GM23338 (cell line): ENCODE measurements at regions not wholly inside any gene's neighbourhood (a gene's known extent, or its start where the extent isn't known, plus 50 kb on each side); places are given as distances from the start of the nearest gene placed in this dataset.

Experiments
- ATAC-seq: fragments of 200-7000 bp; cut with Tn5 transposase; 3 replicates; pipeline ENCODE4 v1.9.1; 2020
- DNase-seq: peaks from one replicate; pipeline ENCODE4 v3.0.0-alpha.2; 2015; ENCODE audit warnings: low spot score
- H2AFZ ChIP-seq: fragments of 200-600 bp; sonication (generic); 2 replicates; pipeline ENCODE4 v1.8.0; 2016; ENCODE audit warnings: antibody characterized with exemption, mild to moderate bottlenecking, moderate library complexity
- H3F3A ChIP-seq: fragments of 200-600 bp; sonication (generic); replicated peaks from 2 replicates; pipeline ENCODE4 v1.8.0; 2017; ENCODE audit warnings: antibody characterized with exemption, mixed run types, low read depth
- H3K27ac ChIP-seq: fragments of 200-600 bp; sonication (generic); 2 replicates; pipeline ENCODE4 v1.6.1; 2016; ENCODE audit warnings: low read depth
- H3K27me3 ChIP-seq: fragments of 200-600 bp; sonication (generic); 2 replicates; pipeline ENCODE4 v1.8.0; 2016; ENCODE audit warnings: mild to moderate bottlenecking, mixed run types, moderate library complexity; ENCODE audit not compliant: insufficient read depth
- H3K36me3 ChIP-seq: fragments of 200-600 bp; sonication (generic); 2 replicates; pipeline ENCODE4 v1.8.0; 2016; ENCODE audit warnings: mild to moderate bottlenecking; ENCODE audit not compliant: insufficient read depth
- H3K4me1 ChIP-seq: fragments of 200-600 bp; sonication (generic); 2 replicates; pipeline ENCODE4 v1.8.0; 2016; ENCODE audit warnings: mild to moderate bottlenecking, moderate library complexity; ENCODE audit not compliant: insufficient read depth
- H3K4me2 ChIP-seq: fragments of 200-600 bp; sonication (generic); 2 replicates; pipeline ENCODE4 v1.7.1; 2017; ENCODE audit warnings: mixed run types
- H3K4me3 ChIP-seq: fragments of 200-600 bp; sonication (generic); 2 replicates; pipeline ENCODE4 v1.6.1; 2016; ENCODE audit warnings: mixed run types
- H3K79me2 ChIP-seq: fragments of 200-600 bp; sonication (generic); replicated peaks from 2 replicates; pipeline ENCODE4 v1.8.0; 2017; ENCODE audit warnings: mild to moderate bottlenecking; ENCODE audit not compliant: insufficient read depth
- H3K9me2 ChIP-seq: fragments of 200-600 bp; sonication (generic); 2 replicates; pipeline ENCODE4 v1.8.0; 2017; ENCODE audit not compliant: insufficient read depth
- H4K20me1 ChIP-seq: fragments of 200-600 bp; sonication (generic); replicated peaks from 2 replicates; pipeline ENCODE4 v1.8.0; 2017; ENCODE audit warnings: mild to moderate bottlenecking; ENCODE audit not compliant: insufficient read depth
- H3K27ac Mint-ChIP-seq: 2 replicates; pipeline ENCODE4 v1.8.0; 2020; ENCODE audit warnings: inconsistent platforms, mild to moderate bottlenecking, moderate library complexity, mixed read lengths
- H3K27me3 Mint-ChIP-seq: 3 replicates; pipeline ENCODE4 v1.8.0; 2022; ENCODE audit warnings: low read depth, mild to moderate bottlenecking, moderate library complexity, mixed read lengths, inconsistent platforms; ENCODE audit not compliant: insufficient read depth, poor library complexity
- H3K36me3 Mint-ChIP-seq: 3 replicates; pipeline ENCODE4 v1.8.0; 2021; ENCODE audit warnings: low read depth, mild to moderate bottlenecking, inconsistent platforms, moderate library complexity, mixed read lengths
- H3K4me1 Mint-ChIP-seq: 3 replicates; pipeline ENCODE4 v1.8.0; 2020; ENCODE audit warnings: mild to moderate bottlenecking, inconsistent platforms, mixed read lengths
- H3K4me3 Mint-ChIP-seq: 3 replicates; pipeline ENCODE4 v1.8.0; 2021; ENCODE audit warnings: moderate library complexity, mild to moderate bottlenecking, inconsistent platforms, mixed read lengths
- H3K9me3 Mint-ChIP-seq: 3 replicates; pipeline ENCODE4 v1.8.0; 2020; ENCODE audit warnings: moderate library complexity, mild to moderate bottlenecking, inconsistent platforms, mixed read lengths
- CTCF ChIP-seq, 2 experiments: fragments of 200-600 bp in 1 of 2; sonication (generic) in 1 of 2; conservative IDR thresholded peaks; 2 replicates each; pipeline versions ENCODE4 v1.5.1 to v1.6.1; 2016 to 2017; ENCODE audit warnings: antibody characterized with exemption in 2 of 2, low read depth in 2 of 2, mild to moderate bottlenecking in 2 of 2, moderate library complexity in 1 of 2
- EZH2phosphoT487 ChIP-seq: fragments of 200-600 bp; sonication (generic); IDR thresholded peaks from one replicate; pipeline ENCODE4 v1.8.1; 2018; ENCODE audit warnings: antibody characterized with exemption; ENCODE audit not compliant: unreplicated experiment
- STAT1 ChIP-seq: IDR thresholded peaks from one replicate; pipeline ENCODE4 v1.6.1; 2016; ENCODE audit warnings: antibody characterized with exemption; ENCODE audit not compliant: unreplicated experiment
- ZNF331 ChIP-seq: fragments of 250-450 bp; sonication (Bioruptor Pico); IDR thresholded peaks from 2 replicates; pipeline ENCODE4 v1.5.0; 2020; ENCODE audit warnings: low read depth, mild to moderate bottlenecking, moderate library complexity
- TF ChIP-seq, protein P1 (sequence below): IDR thresholded peaks from one replicate; pipeline ENCODE4 v1.6.1; 2018; ENCODE audit warnings: antibody characterized with exemption; ENCODE audit not compliant: unreplicated experiment
- TF ChIP-seq, protein P2 (sequence below): fragments of 250-450 bp; sonication (Bioruptor Pico); IDR thresholded peaks from 2 replicates; pipeline ENCODE4 v1.5.0; 2020; ENCODE audit warnings: mild to moderate bottlenecking, moderate library complexity

- Histone ChIP-seq H3K79me2 (no peaks in the 10 kb centered on the region), H3K9me2 (no peaks in the 10 kb centered on the region), H3K27me3 (no peaks in the 10 kb centered on the region), H3K4me2 (no peak overlapping the region), H3K4me3 (no peak overlapping the region), H2AFZ (no peak overlapping the region), H3K4me1 (peaks cover 11% of the 10 kb centered on the region), H4K20me1 (no peaks in the 10 kb centered on the region), H3K27ac (no peak overlapping the region), H3K36me3 (no peaks in the 10 kb centered on the region), H3F3A (no peaks in the 10 kb centered on the region)
- peaks cover 5% of the 10 kb centered on the region for H3K27me3 Mint-ChIP-seq
- TF ChIP-seq, protein P1, sequence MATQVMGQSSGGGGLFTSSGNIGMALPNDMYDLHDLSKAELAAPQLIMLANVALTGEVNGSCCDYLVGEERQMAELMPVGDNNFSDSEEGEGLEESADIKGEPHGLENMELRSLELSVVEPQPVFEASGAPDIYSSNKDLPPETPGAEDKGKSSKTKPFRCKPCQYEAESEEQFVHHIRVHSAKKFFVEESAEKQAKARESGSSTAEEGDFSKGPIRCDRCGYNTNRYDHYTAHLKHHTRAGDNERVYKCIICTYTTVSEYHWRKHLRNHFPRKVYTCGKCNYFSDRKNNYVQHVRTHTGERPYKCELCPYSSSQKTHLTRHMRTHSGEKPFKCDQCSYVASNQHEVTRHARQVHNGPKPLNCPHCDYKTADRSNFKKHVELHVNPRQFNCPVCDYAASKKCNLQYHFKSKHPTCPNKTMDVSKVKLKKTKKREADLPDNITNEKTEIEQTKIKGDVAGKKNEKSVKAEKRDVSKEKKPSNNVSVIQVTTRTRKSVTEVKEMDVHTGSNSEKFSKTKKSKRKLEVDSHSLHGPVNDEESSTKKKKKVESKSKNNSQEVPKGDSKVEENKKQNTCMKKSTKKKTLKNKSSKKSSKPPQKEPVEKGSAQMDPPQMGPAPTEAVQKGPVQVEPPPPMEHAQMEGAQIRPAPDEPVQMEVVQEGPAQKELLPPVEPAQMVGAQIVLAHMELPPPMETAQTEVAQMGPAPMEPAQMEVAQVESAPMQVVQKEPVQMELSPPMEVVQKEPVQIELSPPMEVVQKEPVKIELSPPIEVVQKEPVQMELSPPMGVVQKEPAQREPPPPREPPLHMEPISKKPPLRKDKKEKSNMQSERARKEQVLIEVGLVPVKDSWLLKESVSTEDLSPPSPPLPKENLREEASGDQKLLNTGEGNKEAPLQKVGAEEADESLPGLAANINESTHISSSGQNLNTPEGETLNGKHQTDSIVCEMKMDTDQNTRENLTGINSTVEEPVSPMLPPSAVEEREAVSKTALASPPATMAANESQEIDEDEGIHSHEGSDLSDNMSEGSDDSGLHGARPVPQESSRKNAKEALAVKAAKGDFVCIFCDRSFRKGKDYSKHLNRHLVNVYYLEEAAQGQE, result no peak
- H3K27ac Mint-ChIP-seq, result no peak overlapping the region
- H3K4me3 Mint-ChIP-seq, result no peak overlapping the region
- DNase-seq (no peak), ATAC-seq (no peak)
- H3K4me1 Mint-ChIP-seq, result peaks cover 11% of the 10 kb centered on the region
- no peaks in the 10 kb centered on the region for H3K36me3 Mint-ChIP-seq
- H3K9me3 Mint-ChIP-seq, result no peaks in the 10 kb centered on the region
Measured at GRCh38 chr2:216312441-216312840, 59.8 kb downstream of the MARCHF4 start.

GRCh38 chr2:216308576-216308975, 63.7 kb downstream of the MARCHF4 start:
- H3K9me3 Mint-ChIP-seq, result no peaks in the 10 kb centered on the region
- H3K4me2 ChIP-seq, result no peak overlapping the region
- no peak overlapping the region for H3K4me3 Mint-ChIP-seq
- no peak overlapping the region for H3K4me3 ChIP-seq
- no peak overlapping the region for H3K27ac ChIP-seq
- peaks cover 9% of the 10 kb centered on the region for H3K4me1 Mint-ChIP-seq
- DNase-seq, result no peak
- no peaks in the 10 kb centered on the region for H4K20me1 ChIP-seq
- H3K4me1 ChIP-seq, result peaks cover 9% of the 10 kb centered on the region
- no peaks in the 10 kb centered on the region for H3K27me3 ChIP-seq
- H3F3A ChIP-seq, result no peaks in the 10 kb centered on the region
- no peaks in the 10 kb centered on the region for H3K79me2 ChIP-seq
- no peak overlapping the region for H2AFZ ChIP-seq
- ATAC-seq, result no peak
- no peaks in the 10 kb centered on the region for H3K36me3 Mint-ChIP-seq
- H3K9me2 ChIP-seq, result no peaks in the 10 kb centered on the region
- H3K36me3 ChIP-seq, result no peaks in the 10 kb centered on the region
- no peaks in the 10 kb centered on the region for H3K27me3 Mint-ChIP-seq
- H3K27ac Mint-ChIP-seq, result no peak overlapping the region
- TF ChIP-seq ZNF331, result no peak
- TF ChIP-seq CTCF (conservative IDR thresholded peaks at IDR 0.05; ENCODE audit: low read depth in 2 of 2), result no peak
- TF ChIP-seq EZH2phosphoT487, result no peak
- no peak for TF ChIP-seq STAT1
- TF ChIP-seq, protein P1, result no peak
- TF ChIP-seq, protein P2, sequence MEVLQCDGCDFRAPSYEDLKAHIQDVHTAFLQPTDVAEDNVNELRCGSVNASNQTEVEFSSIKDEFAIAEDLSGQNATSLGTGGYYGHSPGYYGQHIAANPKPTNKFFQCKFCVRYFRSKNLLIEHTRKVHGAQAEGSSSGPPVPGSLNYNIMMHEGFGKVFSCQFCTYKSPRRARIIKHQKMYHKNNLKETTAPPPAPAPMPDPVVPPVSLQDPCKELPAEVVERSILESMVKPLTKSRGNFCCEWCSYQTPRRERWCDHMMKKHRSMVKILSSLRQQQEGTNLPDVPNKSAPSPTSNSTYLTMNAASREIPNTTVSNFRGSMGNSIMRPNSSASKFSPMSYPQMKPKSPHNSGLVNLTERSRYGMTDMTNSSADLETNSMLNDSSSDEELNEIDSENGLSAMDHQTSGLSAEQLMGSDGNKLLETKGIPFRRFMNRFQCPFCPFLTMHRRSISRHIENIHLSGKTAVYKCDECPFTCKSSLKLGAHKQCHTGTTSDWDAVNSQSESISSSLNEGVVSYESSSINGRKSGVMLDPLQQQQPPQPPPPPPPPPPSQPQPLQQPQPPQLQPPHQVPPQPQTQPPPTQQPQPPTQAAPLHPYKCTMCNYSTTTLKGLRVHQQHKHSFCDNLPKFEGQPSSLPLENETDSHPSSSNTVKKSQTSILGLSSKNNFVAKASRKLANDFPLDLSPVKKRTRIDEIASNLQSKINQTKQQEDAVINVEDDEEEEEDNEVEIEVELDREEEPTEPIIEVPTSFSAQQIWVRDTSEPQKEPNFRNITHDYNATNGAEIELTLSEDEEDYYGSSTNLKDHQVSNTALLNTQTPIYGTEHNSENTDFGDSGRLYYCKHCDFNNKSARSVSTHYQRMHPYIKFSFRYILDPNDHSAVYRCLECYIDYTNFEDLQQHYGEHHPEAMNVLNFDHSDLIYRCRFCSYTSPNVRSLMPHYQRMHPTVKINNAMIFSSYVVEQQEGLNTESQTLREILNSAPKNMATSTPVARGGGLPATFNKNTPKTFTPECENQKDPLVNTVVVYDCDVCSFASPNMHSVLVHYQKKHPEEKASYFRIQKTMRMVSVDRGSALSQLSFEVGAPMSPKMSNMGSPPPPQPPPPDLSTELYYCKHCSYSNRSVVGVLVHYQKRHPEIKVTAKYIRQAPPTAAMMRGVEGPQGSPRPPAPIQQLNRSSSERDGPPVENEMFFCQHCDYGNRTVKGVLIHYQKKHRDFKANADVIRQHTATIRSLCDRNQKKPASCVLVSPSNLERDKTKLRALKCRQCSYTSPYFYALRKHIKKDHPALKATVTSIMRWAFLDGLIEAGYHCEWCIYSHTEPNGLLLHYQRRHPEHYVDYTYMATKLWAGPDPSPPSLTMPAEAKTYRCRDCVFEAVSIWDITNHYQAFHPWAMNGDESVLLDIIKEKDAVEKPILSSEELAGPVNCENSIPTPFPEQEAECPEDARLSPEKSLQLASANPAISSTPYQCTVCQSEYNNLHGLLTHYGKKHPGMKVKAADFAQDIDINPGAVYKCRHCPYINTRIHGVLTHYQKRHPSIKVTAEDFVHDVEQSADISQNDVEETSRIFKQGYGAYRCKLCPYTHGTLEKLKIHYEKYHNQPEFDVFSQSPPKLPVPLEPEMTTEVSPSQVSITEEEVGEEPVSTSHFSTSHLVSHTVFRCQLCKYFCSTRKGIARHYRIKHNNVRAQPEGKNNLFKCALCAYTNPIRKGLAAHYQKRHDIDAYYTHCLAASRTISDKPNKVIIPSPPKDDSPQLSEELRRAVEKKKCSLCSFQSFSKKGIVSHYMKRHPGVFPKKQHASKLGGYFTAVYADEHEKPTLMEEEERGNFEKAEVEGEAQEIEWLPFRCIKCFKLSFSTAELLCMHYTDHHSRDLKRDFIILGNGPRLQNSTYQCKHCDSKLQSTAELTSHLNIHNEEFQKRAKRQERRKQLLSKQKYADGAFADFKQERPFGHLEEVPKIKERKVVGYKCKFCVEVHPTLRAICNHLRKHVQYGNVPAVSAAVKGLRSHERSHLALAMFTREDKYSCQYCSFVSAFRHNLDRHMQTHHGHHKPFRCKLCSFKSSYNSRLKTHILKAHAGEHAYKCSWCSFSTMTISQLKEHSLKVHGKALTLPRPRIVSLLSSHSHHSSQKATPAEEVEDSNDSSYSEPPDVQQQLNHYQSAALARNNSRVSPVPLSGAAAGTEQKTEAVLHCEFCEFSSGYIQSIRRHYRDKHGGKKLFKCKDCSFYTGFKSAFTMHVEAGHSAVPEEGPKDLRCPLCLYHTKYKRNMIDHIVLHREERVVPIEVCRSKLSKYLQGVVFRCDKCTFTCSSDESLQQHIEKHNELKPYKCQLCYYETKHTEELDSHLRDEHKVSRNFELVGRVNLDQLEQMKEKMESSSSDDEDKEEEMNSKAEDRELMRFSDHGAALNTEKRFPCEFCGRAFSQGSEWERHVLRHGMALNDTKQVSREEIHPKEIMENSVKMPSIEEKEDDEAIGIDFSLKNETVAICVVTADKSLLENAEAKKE (CRISPR knock-in tag), result no peak
